WERI-Rb-1 (cell line): ENCODE measurements at regions not wholly inside any gene's neighbourhood (a gene's known extent, or its start where the extent isn't known, plus 50 kb on each side); places are given as distances from the start of the nearest gene placed in this dataset.

ENCODE experiments used
- DNase-seq: peaks from one replicate; pipeline ENCODE4 v3.0.0-alpha.2; 2020
- H3K27ac ChIP-seq: fragments of 250-450 bp; sonication (Bioruptor Pico); 2 replicates; pipeline ENCODE4 v1.5.1; 2020; ENCODE audit warnings: mild to moderate bottlenecking, moderate library complexity
- H3K27me3 ChIP-seq: fragments of 250-450 bp; sonication (Bioruptor Pico); 2 replicates; pipeline ENCODE4 v1.5.1; 2021; ENCODE audit warnings: mild to moderate bottlenecking, low read depth, moderate library complexity; ENCODE audit not compliant: insufficient read depth, severe bottlenecking
- H3K36me3 ChIP-seq: fragments of 250-450 bp; sonication (Bioruptor Pico); 2 replicates; pipeline ENCODE4 v1.5.1; 2020; ENCODE audit warnings: mild to moderate bottlenecking, moderate library complexity
- H3K4me3 ChIP-seq: 2 replicates; pipeline ENCODE4 v1.5.1; 2011; ENCODE audit warnings: low read depth, mild to moderate bottlenecking, control low read depth, low read length
- H3K9me3 ChIP-seq: fragments of 250-450 bp; sonication (Bioruptor Pico); 2 replicates; pipeline ENCODE4 v1.5.1; 2021; ENCODE audit warnings: mild to moderate bottlenecking, moderate library complexity; ENCODE audit not compliant: severe bottlenecking
- TF ChIP-seq, protein P1 (sequence below): IDR thresholded peaks from 2 replicates; pipeline ENCODE4 v1.5.1; 2011; ENCODE audit warnings: low read depth, mild to moderate bottlenecking, control low read depth, inconsistent platforms, low read length

DNA sequence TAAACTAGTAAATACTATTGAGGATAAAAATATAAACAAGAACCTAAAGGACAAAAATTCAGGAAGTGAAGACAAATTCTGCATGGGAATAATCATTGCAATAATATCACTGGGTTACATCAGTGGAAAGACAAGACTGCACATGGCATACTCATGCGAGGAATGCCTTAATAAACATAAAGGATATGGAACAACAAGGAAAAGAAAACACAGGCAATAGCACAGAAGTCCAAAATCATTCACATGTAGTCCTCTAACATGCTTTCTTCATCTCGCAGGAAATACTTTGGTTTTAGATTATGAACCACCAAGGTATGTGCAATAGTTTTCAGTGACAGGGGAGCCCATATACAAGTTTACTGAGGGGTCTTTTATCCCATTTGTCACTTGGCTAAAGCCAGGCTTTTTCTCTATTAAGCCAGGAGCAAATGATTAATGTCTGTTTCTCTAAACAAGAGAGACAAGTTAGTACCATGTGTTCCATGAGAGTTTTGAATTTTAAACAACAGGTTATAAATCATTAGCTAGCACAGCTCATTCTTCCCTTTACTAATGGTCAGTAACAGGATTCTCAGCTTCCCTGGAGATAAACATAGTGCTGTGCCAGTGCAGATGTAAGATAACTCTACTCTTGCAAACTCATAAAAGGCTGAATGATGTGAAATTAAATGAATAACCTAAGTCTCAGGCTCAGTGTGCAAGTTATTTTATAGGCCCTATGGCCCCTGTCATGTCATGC, 353.6 kb upstream of the FSIP2 start:
- TF ChIP-seq, protein P1, sequence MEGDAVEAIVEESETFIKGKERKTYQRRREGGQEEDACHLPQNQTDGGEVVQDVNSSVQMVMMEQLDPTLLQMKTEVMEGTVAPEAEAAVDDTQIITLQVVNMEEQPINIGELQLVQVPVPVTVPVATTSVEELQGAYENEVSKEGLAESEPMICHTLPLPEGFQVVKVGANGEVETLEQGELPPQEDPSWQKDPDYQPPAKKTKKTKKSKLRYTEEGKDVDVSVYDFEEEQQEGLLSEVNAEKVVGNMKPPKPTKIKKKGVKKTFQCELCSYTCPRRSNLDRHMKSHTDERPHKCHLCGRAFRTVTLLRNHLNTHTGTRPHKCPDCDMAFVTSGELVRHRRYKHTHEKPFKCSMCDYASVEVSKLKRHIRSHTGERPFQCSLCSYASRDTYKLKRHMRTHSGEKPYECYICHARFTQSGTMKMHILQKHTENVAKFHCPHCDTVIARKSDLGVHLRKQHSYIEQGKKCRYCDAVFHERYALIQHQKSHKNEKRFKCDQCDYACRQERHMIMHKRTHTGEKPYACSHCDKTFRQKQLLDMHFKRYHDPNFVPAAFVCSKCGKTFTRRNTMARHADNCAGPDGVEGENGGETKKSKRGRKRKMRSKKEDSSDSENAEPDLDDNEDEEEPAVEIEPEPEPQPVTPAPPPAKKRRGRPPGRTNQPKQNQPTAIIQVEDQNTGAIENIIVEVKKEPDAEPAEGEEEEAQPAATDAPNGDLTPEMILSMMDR, result no peak
- no peaks in the 10 kb centered on the region for H3K27me3 ChIP-seq
- H3K9me3 ChIP-seq, result no peaks in the 10 kb centered on the region
- no peaks in the 10 kb centered on the region for H3K36me3 ChIP-seq
- DNase-seq, result no peak
- H3K27ac ChIP-seq, result no peak overlapping the region
- no peak overlapping the region for H3K4me3 ChIP-seq

DNA sequence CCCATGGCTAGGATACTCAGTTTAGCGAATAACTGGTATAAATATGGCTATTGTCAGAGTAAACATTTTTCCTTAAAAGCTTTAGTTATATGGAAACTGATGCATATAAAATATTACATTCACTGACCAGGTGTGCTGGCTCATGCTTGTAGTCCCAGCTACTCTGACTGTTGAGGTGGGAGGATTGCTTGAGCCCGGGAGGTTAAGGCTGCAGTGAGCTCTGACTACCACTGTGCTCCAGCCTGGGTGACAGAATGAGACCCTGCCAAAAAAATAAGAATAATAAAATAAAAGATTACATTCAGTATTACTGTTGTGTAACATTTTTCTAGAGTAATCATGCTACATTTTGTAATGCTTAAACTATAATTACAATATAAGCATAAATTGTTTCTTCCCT, 350.4 kb upstream of the FSIP2 start:
- Histone ChIP-seq H3K27ac (no peak overlapping the region), H3K27me3 (no peaks in the 10 kb centered on the region)
- TF ChIP-seq, protein P1, result no peak

DNA sequence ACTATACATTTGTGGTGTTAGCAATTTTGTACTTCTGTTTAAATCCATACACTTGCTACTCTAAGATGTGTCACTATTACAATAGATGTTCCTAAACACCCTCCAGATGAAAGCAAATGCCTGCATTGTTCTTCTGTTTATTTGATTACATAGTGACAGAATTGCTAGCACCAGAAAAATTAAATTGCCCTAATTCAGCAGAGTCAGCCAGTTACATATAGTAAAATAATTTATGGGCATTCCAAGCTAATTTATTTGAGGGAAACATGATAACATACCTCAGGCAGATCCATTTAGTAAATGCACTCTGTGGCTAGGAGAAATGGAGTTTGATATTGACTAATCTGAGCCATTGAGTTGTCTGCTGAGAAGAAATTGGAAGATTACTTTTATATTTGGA, 347.1 kb upstream of the FSIP2 start:
- Histone ChIP-seq H3K27ac (no peak overlapping the region), H3K27me3 (no peaks in the 10 kb centered on the region), H3K4me3 (no peak overlapping the region), H3K9me3 (no peaks in the 10 kb centered on the region), H3K36me3 (no peaks in the 10 kb centered on the region)
- DNase-seq, result no peak
- TF ChIP-seq, protein P1, result no peak

More for the DNA sequence above, 350.4 kb upstream of the FSIP2 start:
- no peak for DNase-seq
- H3K9me3 ChIP-seq, result no peaks in the 10 kb centered on the region
- no peak overlapping the region for H3K4me3 ChIP-seq
- no peaks in the 10 kb centered on the region for H3K36me3 ChIP-seq

DNA sequence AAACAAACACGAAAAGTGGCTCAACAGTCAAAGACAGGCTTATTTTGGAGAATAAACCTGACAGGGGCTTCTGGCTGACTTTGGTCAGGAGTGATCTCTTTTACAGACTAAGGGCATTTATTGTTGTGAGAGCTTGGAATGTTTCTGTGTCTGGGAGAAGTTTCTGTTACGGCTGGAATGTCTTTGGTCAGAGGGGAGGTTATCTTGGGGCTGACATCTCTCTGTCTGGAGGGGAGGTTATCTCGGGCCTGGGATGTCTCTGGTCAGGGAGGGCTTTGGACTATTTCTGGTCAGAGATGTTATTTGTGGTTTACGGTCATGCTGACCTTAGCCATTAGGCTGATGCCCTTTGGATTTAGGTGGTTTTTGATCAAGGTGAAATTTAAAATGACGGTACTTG, 345.5 kb upstream of the FSIP2 start:
- TF ChIP-seq, protein P1, result no peak
- no peak for DNase-seq
- Histone ChIP-seq H3K4me3 (no peak overlapping the region), H3K9me3 (no peaks in the 10 kb centered on the region), H3K36me3 (no peaks in the 10 kb centered on the region), H3K27ac (no peak overlapping the region), H3K27me3 (no peaks in the 10 kb centered on the region)

DNA sequence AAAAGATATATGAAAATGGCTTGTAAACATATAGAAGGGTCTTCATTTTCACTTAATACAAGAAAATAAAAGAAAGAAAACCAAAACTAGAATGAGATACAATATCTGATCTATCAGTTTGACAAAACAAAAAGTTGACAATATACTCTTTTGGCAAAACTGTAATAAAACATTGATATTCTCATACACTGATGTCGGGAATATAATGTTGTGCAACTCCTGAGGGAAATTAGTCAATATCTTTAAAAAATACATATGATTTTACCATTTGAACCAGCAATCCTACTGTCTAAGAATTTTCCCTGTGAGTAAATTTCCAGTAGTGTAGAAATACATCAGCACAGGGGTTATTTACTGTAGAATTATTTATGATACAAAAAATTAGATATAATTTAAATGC, 336.1 kb upstream of the FSIP2 start:
- Histone ChIP-seq H3K36me3 (no peaks in the 10 kb centered on the region), H3K27ac (no peak overlapping the region), H3K4me3 (no peak overlapping the region), H3K27me3 (no peaks in the 10 kb centered on the region), H3K9me3 (no peaks in the 10 kb centered on the region)
- TF ChIP-seq, protein P1, result no peak
- no peak for DNase-seq

DNA sequence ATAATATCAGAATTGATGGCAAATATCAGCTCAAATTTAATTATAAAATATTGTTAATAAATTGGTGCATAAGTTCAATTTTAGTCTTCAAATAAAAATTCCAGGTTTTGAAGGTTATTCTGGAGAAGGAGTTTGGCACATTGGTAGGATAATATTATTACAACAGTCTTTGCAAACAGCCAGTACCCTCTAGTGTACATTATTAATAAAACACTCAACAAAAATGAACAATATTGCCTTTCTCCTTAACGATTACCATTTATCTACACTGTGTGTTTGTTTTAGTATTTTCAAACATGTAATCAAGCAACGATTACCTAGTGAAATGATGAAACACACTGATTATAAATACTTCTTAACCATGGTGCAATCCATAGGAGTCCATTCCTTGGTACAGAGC, 334.0 kb upstream of the FSIP2 start:
- H3K4me3 ChIP-seq, result no peak overlapping the region
- no peak overlapping the region for H3K27ac ChIP-seq
- no peaks in the 10 kb centered on the region for H3K9me3 ChIP-seq
- H3K36me3 ChIP-seq, result no peaks in the 10 kb centered on the region
- DNase-seq, result no peak
- TF ChIP-seq, protein P1, result no peak
- H3K27me3 ChIP-seq, result no peaks in the 10 kb centered on the region
